Osteocyte (in vitro differentiated cells): ENCODE measurements at regions not wholly inside any gene's neighbourhood (a gene's known extent, or its start where the extent isn't known, plus 50 kb on each side); places are given as distances from the start of the nearest gene placed in this dataset.

Source experiments
- DNase-seq: peaks from one replicate; pipeline ENCODE4 v3.0.0; 2021; ENCODE audit warnings: mixed read lengths; ENCODE audit not compliant: unreplicated experiment; ENCODE audit errors: extremely low spot score
- H3K27ac Mint-ChIP-seq: one replicate; pipeline ENCODE4 v1.8.0; 2021; ENCODE audit warnings: mild to moderate bottlenecking, mixed read lengths; ENCODE audit not compliant: unreplicated experiment
- H3K27me3 Mint-ChIP-seq: one replicate; pipeline ENCODE4 v1.8.0; 2021; ENCODE audit warnings: mixed read lengths; ENCODE audit not compliant: unreplicated experiment
- H3K36me3 Mint-ChIP-seq: one replicate; pipeline ENCODE4 v1.8.0; 2021; ENCODE audit warnings: mixed read lengths; ENCODE audit not compliant: unreplicated experiment
- H3K4me1 Mint-ChIP-seq: one replicate; pipeline ENCODE4 v1.8.0; 2021; ENCODE audit warnings: mixed read lengths; ENCODE audit not compliant: unreplicated experiment
- H3K4me3 Mint-ChIP-seq: one replicate; pipeline ENCODE4 v1.8.0; 2021; ENCODE audit warnings: mild to moderate bottlenecking, moderate library complexity, mixed read lengths; ENCODE audit not compliant: unreplicated experiment
- H3K9me3 Mint-ChIP-seq: one replicate; pipeline ENCODE4 v1.8.0; 2021; ENCODE audit warnings: mixed read lengths; ENCODE audit not compliant: unreplicated experiment
- CTCF ChIP-seq: fragments of 200-600 bp; sonication (generic); IDR thresholded peaks from 2 replicates; pipeline ENCODE4 v1.5.0; 2021; ENCODE audit warnings: antibody characterized with exemption, mild to moderate bottlenecking, moderate library complexity

- Mint-ChIP-seq H3K9me3 (no peaks in the 10 kb centered on the region), H3K4me3 (no peak overlapping the region), H3K36me3 (no peaks in the 10 kb centered on the region), H3K27me3 (peaks cover 28% of the 10 kb centered on the region), H3K4me1 (no peaks in the 10 kb centered on the region), H3K27ac (no peak overlapping the region)
- no peak for DNase-seq
- no peak for TF ChIP-seq CTCF
Measured at GRCh38 chr17:13067629-13068303, 49.9 kb upstream of the ELAC2 start.
